Chondrocyte (in vitro differentiated cells): ENCODE measurements at regions not wholly inside any gene's neighbourhood (a gene's known extent, or its start where the extent isn't known, plus 50 kb on each side); places are given as distances from the start of the nearest gene placed in this dataset.
A peak's percentile ranks its signal among the peaks of the same experiment; 100 is the strongest.

Source experiments
- DNase-seq: peaks from one replicate; pipeline ENCODE4 v3.0.0; 2021; ENCODE audit warnings: mixed read lengths, low spot score
- H3K27ac Mint-ChIP-seq: one replicate; pipeline ENCODE4 v1.8.0; 2021; ENCODE audit warnings: mild to moderate bottlenecking, moderate library complexity, mixed read lengths; ENCODE audit not compliant: unreplicated experiment
- H3K27me3 Mint-ChIP-seq: 2 replicates; pipeline ENCODE4 v1.8.0; 2021; ENCODE audit warnings: low read depth, mixed read lengths
- H3K36me3 Mint-ChIP-seq: 2 replicates; pipeline ENCODE4 v1.8.0; 2021; ENCODE audit warnings: low read depth, mixed read lengths
- H3K4me1 Mint-ChIP-seq: 2 replicates; pipeline ENCODE4 v1.8.0; 2021; ENCODE audit warnings: low read depth, mild to moderate bottlenecking, mixed read lengths
- H3K4me3 Mint-ChIP-seq: one replicate; pipeline ENCODE4 v1.8.0; 2021; ENCODE audit warnings: mild to moderate bottlenecking, moderate library complexity, mixed read lengths; ENCODE audit not compliant: unreplicated experiment
- H3K9me3 Mint-ChIP-seq: 2 replicates; pipeline ENCODE4 v1.8.0; 2021; ENCODE audit warnings: low read depth, mixed read lengths
- CTCF ChIP-seq: fragments of 200-600 bp; sonication (generic); IDR thresholded peaks from 2 replicates; pipeline ENCODE4 v1.5.0; 2021; ENCODE audit warnings: antibody characterized with exemption, mild to moderate bottlenecking, moderate library complexity

- Mint-ChIP-seq H3K9me3 (peaks cover 16% of the 10 kb centered on the region), H3K27ac (no peak overlapping the region), H3K36me3 (peaks cover 12% of the 10 kb centered on the region), H3K4me1 (peaks cover 9% of the 10 kb centered on the region), H3K4me3 (no peak overlapping the region), H3K27me3 (no peaks in the 10 kb centered on the region)
- TF ChIP-seq CTCF, result no peak
- DNase-seq, result no peak
Measured at GRCh38 chr7:84553711-84554110, 359.1 kb upstream of the SEMA3A start.

- no peak for DNase-seq
- Mint-ChIP-seq H3K27me3 (no peaks in the 10 kb centered on the region), H3K36me3 (peaks cover 1% of the 10 kb centered on the region), H3K4me1 (peaks cover 23% of the 10 kb centered on the region), H3K9me3 (no peaks in the 10 kb centered on the region), H3K4me3 (no peak overlapping the region), H3K27ac (no peak overlapping the region)
- TF ChIP-seq CTCF, result no peak
Measured at GRCh38 chr7:84549409-84549808, 354.8 kb upstream of the SEMA3A start.

GRCh38 chr7:84548366-84549365, 354.1 kb upstream of the SEMA3A start:
- Mint-ChIP-seq H3K36me3 (peaks cover 1% of the 10 kb centered on the region), H3K4me3 (no peak overlapping the region), H3K4me1 (peaks cover 23% of the 10 kb centered on the region), H3K27me3 (no peaks in the 10 kb centered on the region), H3K9me3 (no peaks in the 10 kb centered on the region), H3K27ac (peak overlapping the region; percentile 12)
- no peak for DNase-seq
- no peak for TF ChIP-seq CTCF

GRCh38 chr7:84547331-84547730, 352.7 kb upstream of the SEMA3A start:
- Mint-ChIP-seq H3K4me3 (no peak overlapping the region), H3K36me3 (peaks cover 1% of the 10 kb centered on the region), H3K9me3 (no peaks in the 10 kb centered on the region), H3K27me3 (no peaks in the 10 kb centered on the region), H3K4me1 (peaks cover 23% of the 10 kb centered on the region), H3K27ac (no peak overlapping the region)
- TF ChIP-seq CTCF, result no peak
- DNase-seq, result no peak

- H3K4me3 Mint-ChIP-seq, result no peak overlapping the region
- H3K4me1 Mint-ChIP-seq, result peaks cover 23% of the 10 kb centered on the region
- H3K36me3 Mint-ChIP-seq, result no peaks in the 10 kb centered on the region
- no peaks in the 10 kb centered on the region for H3K9me3 Mint-ChIP-seq
- no peak for DNase-seq
- no peak for TF ChIP-seq CTCF
- no peak overlapping the region for H3K27ac Mint-ChIP-seq
- H3K27me3 Mint-ChIP-seq, result no peaks in the 10 kb centered on the region
Measured at GRCh38 chr7:84546403-84546802, 351.8 kb upstream of the SEMA3A start.
